Left lobe of liver (tissue), 2 donors: ENCODE measurements at regions not wholly inside any gene's neighbourhood (a gene's known extent, or its start where the extent isn't known, plus 50 kb on each side); places are given as distances from the start of the nearest gene placed in this dataset.

ENCODE experiments used
- ATAC-seq: fragments of 200-7000 bp; cut with Tn5 transposase; one replicate; pipeline ENCODE4 v1.9.1; 2020; ENCODE audit warnings: mild to moderate bottlenecking, moderate library complexity
- DNase-seq: peaks from one replicate; pipeline ENCODE4 v3.0.0-alpha.2; 2020; ENCODE audit warnings: low spot score
- donor health status: DM: no; HTN: no; CAD: no; lungs with moderate emphysema.
- donor health status: DM: no; HTN: yes; CAD: no.

- no peak for DNase-seq
- ATAC-seq: no peak
Measured at GRCh38 chr21:32184065-32184464, 94.8 kb downstream of the MIS18A start.

- ATAC-seq: no peak
- no peak for DNase-seq
Measured at GRCh38 chr21:32183396-32183795, 95.5 kb downstream of the MIS18A start.

GRCh38 chr21:32182449-32182848 lies 96.4 kb downstream of the MIS18A start:
- DNase-seq (no peak), ATAC-seq (no peak)

- DNase-seq (no peak), ATAC-seq (no peak)
Measured at GRCh38 chr21:32181457-32181856, 97.4 kb downstream of the MIS18A start.

GRCh38 chr21:32174819-32175218 lies 104.0 kb downstream of the MIS18A start:
- no peak for ATAC-seq
- no peak for DNase-seq

- DNase-seq: no peak
- ATAC-seq: no peak
Measured at GRCh38 chr21:32173121-32173724, 105.6 kb downstream of the MIS18A start.

GRCh38 chr21:32172106-32172505 lies 106.7 kb downstream of the MIS18A start:
- ATAC-seq: no peak
- DNase-seq: no peak

GRCh38 chr21:32167513-32167912 lies 111.3 kb downstream of the MIS18A start:
- DNase-seq (no peak), ATAC-seq (no peak)

GRCh38 chr21:32163386-32163785 lies 115.5 kb downstream of the MIS18A start:
- ATAC-seq: no peak
- no peak for DNase-seq

GRCh38 chr21:32162727-32163320 lies 116.0 kb downstream of the MIS18A start:
- DNase-seq: no peak

GRCh38 chr21:32155226-32155625 lies 123.6 kb downstream of the MIS18A start:
- ATAC-seq: no peak
- no peak for DNase-seq

More at GRCh38 chr21:32162727-32163320, 116.0 kb downstream of the MIS18A start:
- ATAC-seq: no peak

GRCh38 chr21:32147041-32147440 lies 131.8 kb downstream of the MIS18A start:
- ATAC-seq (no peak), DNase-seq (no peak)

GRCh38 chr21:32144851-32145250 lies 134.0 kb downstream of the MIS18A start:
- no peak for DNase-seq
- ATAC-seq: no peak

- ATAC-seq: no peak
Measured at GRCh38 chr21:32143241-32143939, 135.5 kb downstream of the MIS18A start.

GRCh38 chr21:32141318-32141633 lies 137.6 kb downstream of the MIS18A start:
- DNase-seq (no peak), ATAC-seq (no peak)

More at GRCh38 chr21:32143241-32143939, 135.5 kb downstream of the MIS18A start:
- no peak for DNase-seq

GRCh38 chr21:32140604-32141317 lies 138.1 kb downstream of the MIS18A start:
- DNase-seq (no peak), ATAC-seq (no peak)

- no peak for ATAC-seq
- no peak for DNase-seq
Measured at GRCh38 chr21:32140151-32140550, 138.7 kb downstream of the MIS18A start.

- no peak for ATAC-seq
- DNase-seq: no peak
Measured at GRCh38 chr21:32138658-32139057, 140.2 kb downstream of the MIS18A start.

GRCh38 chr21:32137931-32138330 lies 140.9 kb downstream of the MIS18A start:
- DNase-seq (no peak), ATAC-seq (no peak)

GRCh38 chr21:32137266-32137665 lies 141.6 kb downstream of the MIS18A start:
- no peak for ATAC-seq
- DNase-seq: no peak

GRCh38 chr21:32136546-32136945 lies 142.3 kb downstream of the MIS18A start:
- DNase-seq (no peak), ATAC-seq (no peak)
